Lower leg skin (tissue), 3 donors: ENCODE measurements at regions not wholly inside any gene's neighbourhood (a gene's known extent, or its start where the extent isn't known, plus 50 kb on each side); places are given as distances from the start of the nearest gene placed in this dataset.
"Not testable (repeated sequence)": the region's sequence is repeated elsewhere in the genome, so short reads cannot be mapped to it uniquely, and the experiment has no call there.

Experiments
- POLR2A ChIP-seq, 2 donors: fragments of 450-650 bp; IDR thresholded peaks; one replicate each; pipeline ENCODE4 v1.6.1; 2016 to 2017; ENCODE audit warnings: antibody characterized with exemption in 2 of 2, mild to moderate bottlenecking in 1 of 2, moderate library complexity in 1 of 2
- TF ChIP-seq, protein P1 (sequence below), 3 donors: fragments of 450-650 bp; IDR thresholded peaks; one replicate each; pipeline ENCODE4 v1.5.1; 2016; ENCODE audit warnings: antibody characterized with exemption in 3 of 3, mild to moderate bottlenecking in 3 of 3, moderate library complexity in 2 of 3

DNA sequence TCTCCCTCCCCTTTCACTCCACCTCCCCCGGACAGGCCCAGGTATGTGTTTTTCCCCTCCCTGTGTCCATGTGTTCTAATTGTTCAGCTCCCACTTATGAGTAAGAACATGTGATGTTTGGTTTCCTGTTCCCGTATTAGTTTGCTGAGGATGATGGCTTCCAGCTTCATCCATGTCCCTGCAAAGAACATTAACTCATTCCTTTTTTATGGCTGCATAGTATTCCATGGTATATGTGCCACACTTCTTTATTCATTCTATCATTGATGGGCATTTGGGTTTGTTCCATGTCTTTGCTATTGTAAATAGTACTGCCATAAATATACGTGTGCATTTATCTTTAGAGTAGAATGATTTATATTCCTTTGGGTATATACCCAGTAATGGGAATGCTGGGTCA, 306.0 kb upstream of the RASGEF1B start:
- TF ChIP-seq, protein P1, sequence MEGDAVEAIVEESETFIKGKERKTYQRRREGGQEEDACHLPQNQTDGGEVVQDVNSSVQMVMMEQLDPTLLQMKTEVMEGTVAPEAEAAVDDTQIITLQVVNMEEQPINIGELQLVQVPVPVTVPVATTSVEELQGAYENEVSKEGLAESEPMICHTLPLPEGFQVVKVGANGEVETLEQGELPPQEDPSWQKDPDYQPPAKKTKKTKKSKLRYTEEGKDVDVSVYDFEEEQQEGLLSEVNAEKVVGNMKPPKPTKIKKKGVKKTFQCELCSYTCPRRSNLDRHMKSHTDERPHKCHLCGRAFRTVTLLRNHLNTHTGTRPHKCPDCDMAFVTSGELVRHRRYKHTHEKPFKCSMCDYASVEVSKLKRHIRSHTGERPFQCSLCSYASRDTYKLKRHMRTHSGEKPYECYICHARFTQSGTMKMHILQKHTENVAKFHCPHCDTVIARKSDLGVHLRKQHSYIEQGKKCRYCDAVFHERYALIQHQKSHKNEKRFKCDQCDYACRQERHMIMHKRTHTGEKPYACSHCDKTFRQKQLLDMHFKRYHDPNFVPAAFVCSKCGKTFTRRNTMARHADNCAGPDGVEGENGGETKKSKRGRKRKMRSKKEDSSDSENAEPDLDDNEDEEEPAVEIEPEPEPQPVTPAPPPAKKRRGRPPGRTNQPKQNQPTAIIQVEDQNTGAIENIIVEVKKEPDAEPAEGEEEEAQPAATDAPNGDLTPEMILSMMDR (IDR thresholded peaks at IDR 0.05), result not testable (repeated sequence)
- TF ChIP-seq POLR2A (IDR thresholded peaks at IDR 0.05), result not testable (repeated sequence)
